ENCODE measurements at regions not wholly inside any gene's neighbourhood (a gene's known extent, or its start where the extent isn't known, plus 50 kb on each side); places are given as distances from the start of the nearest gene placed in this dataset.

GRCh38 chr4:27484216-27484615 is 623.6 kb downstream of the STIM2 start:
- TF ChIP-seq CTCF (IDR thresholded peaks at IDR 0.05): no peak
- TF ChIP-seq, protein P1, sequence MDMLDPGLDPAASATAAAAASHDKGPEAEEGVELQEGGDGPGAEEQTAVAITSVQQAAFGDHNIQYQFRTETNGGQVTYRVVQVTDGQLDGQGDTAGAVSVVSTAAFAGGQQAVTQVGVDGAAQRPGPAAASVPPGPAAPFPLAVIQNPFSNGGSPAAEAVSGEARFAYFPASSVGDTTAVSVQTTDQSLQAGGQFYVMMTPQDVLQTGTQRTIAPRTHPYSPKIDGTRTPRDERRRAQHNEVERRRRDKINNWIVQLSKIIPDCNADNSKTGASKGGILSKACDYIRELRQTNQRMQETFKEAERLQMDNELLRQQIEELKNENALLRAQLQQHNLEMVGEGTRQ (IDR thresholded peaks at IDR 0.05): no peak
- no peak for TF ChIP-seq KDM1A (IDR thresholded peaks at IDR 0.05; ENCODE audit: low read depth)
- TF ChIP-seq HMGXB4 (CRISPR knock-in tag; IDR thresholded peaks at IDR 0.05; ENCODE audit: borderline replicate concordance): no peak
- TF ChIP-seq MAFK (IDR thresholded peaks at IDR 0.05; ENCODE audit: partially characterized antibody): no peak
- TF ChIP-seq, protein P2, sequence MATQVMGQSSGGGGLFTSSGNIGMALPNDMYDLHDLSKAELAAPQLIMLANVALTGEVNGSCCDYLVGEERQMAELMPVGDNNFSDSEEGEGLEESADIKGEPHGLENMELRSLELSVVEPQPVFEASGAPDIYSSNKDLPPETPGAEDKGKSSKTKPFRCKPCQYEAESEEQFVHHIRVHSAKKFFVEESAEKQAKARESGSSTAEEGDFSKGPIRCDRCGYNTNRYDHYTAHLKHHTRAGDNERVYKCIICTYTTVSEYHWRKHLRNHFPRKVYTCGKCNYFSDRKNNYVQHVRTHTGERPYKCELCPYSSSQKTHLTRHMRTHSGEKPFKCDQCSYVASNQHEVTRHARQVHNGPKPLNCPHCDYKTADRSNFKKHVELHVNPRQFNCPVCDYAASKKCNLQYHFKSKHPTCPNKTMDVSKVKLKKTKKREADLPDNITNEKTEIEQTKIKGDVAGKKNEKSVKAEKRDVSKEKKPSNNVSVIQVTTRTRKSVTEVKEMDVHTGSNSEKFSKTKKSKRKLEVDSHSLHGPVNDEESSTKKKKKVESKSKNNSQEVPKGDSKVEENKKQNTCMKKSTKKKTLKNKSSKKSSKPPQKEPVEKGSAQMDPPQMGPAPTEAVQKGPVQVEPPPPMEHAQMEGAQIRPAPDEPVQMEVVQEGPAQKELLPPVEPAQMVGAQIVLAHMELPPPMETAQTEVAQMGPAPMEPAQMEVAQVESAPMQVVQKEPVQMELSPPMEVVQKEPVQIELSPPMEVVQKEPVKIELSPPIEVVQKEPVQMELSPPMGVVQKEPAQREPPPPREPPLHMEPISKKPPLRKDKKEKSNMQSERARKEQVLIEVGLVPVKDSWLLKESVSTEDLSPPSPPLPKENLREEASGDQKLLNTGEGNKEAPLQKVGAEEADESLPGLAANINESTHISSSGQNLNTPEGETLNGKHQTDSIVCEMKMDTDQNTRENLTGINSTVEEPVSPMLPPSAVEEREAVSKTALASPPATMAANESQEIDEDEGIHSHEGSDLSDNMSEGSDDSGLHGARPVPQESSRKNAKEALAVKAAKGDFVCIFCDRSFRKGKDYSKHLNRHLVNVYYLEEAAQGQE (IDR thresholded peaks at IDR 0.05): no peak
- no peak for TF ChIP-seq RAD21 (conservative IDR thresholded peaks at IDR 0.05 in 1 of 2, IDR thresholded peaks at IDR 0.05 in 1 of 2)
- TF ChIP-seq PBX3 (IDR thresholded peaks at IDR 0.05): no peak
- no peak for TF ChIP-seq RFX5 (IDR thresholded peaks at IDR 0.05)
